Neural crest cell (in vitro differentiated cells): ENCODE measurements at regions not wholly inside any gene's neighbourhood (a gene's known extent, or its start where the extent isn't known, plus 50 kb on each side); places are given as distances from the start of the nearest gene placed in this dataset.

Experiments
- DNase-seq: peaks from one replicate; pipeline ENCODE4 v3.0.0; 2021; ENCODE audit warnings: low read depth, mixed read lengths, low spot score
- H3K27ac Mint-ChIP-seq: one replicate; pipeline ENCODE4 v1.8.0; 2021; ENCODE audit warnings: mild to moderate bottlenecking, mixed read lengths; ENCODE audit not compliant: unreplicated experiment
- H3K27me3 Mint-ChIP-seq: 2 replicates; pipeline ENCODE4 v1.8.0; 2021; ENCODE audit warnings: low read depth, mild to moderate bottlenecking, mixed read lengths
- H3K36me3 Mint-ChIP-seq: 2 replicates; pipeline ENCODE4 v1.8.0; 2021; ENCODE audit warnings: low read depth, mild to moderate bottlenecking, mixed read lengths
- H3K4me1 Mint-ChIP-seq: 2 replicates; pipeline ENCODE4 v1.8.0; 2021; ENCODE audit warnings: mixed read lengths
- H3K4me3 Mint-ChIP-seq: one replicate; pipeline ENCODE4 v1.8.0; 2021; ENCODE audit warnings: mild to moderate bottlenecking, mixed read lengths
- H3K9me3 Mint-ChIP-seq: 2 replicates; pipeline ENCODE4 v1.8.0; 2021; ENCODE audit warnings: mixed read lengths
- TF ChIP-seq, protein P1 (sequence below): fragments of 200-600 bp; sonication (generic); conservative IDR thresholded peaks from 2 replicates; pipeline ENCODE4 v1.5.0; 2021; ENCODE audit warnings: antibody characterized with exemption, mild to moderate bottlenecking

- no peak for DNase-seq
- Mint-ChIP-seq H3K27me3 (no peaks in the 10 kb centered on the region), H3K27ac (no peak overlapping the region), H3K36me3 (no peaks in the 10 kb centered on the region), H3K4me3 (no peak overlapping the region), H3K4me1 (no peaks in the 10 kb centered on the region), H3K9me3 (no peaks in the 10 kb centered on the region)
- TF ChIP-seq, protein P1, sequence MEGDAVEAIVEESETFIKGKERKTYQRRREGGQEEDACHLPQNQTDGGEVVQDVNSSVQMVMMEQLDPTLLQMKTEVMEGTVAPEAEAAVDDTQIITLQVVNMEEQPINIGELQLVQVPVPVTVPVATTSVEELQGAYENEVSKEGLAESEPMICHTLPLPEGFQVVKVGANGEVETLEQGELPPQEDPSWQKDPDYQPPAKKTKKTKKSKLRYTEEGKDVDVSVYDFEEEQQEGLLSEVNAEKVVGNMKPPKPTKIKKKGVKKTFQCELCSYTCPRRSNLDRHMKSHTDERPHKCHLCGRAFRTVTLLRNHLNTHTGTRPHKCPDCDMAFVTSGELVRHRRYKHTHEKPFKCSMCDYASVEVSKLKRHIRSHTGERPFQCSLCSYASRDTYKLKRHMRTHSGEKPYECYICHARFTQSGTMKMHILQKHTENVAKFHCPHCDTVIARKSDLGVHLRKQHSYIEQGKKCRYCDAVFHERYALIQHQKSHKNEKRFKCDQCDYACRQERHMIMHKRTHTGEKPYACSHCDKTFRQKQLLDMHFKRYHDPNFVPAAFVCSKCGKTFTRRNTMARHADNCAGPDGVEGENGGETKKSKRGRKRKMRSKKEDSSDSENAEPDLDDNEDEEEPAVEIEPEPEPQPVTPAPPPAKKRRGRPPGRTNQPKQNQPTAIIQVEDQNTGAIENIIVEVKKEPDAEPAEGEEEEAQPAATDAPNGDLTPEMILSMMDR: no peak
Measured at GRCh38 chr16:13634253-13634652, 285.7 kb upstream of the ERCC4 start.

GRCh38 chr16:13634959-13635358 is 285.0 kb upstream of the ERCC4 start:
- no peaks in the 10 kb centered on the region for H3K9me3 Mint-ChIP-seq
- no peaks in the 10 kb centered on the region for H3K4me1 Mint-ChIP-seq
- TF ChIP-seq, protein P1: no peak
- no peak overlapping the region for H3K27ac Mint-ChIP-seq
- H3K36me3 Mint-ChIP-seq: no peaks in the 10 kb centered on the region
- H3K4me3 Mint-ChIP-seq: no peak overlapping the region
- no peak for DNase-seq
- H3K27me3 Mint-ChIP-seq: no peaks in the 10 kb centered on the region

GRCh38 chr16:13638218-13638617 is 281.7 kb upstream of the ERCC4 start:
- no peaks in the 10 kb centered on the region for H3K27me3 Mint-ChIP-seq
- no peaks in the 10 kb centered on the region for H3K4me1 Mint-ChIP-seq
- H3K9me3 Mint-ChIP-seq: no peaks in the 10 kb centered on the region
- no peaks in the 10 kb centered on the region for H3K36me3 Mint-ChIP-seq
- no peak for DNase-seq
- H3K27ac Mint-ChIP-seq: no peak overlapping the region
- no peak overlapping the region for H3K4me3 Mint-ChIP-seq
- TF ChIP-seq, protein P1: no peak

GRCh38 chr16:13643412-13643811 is 276.5 kb upstream of the ERCC4 start:
- H3K4me1 Mint-ChIP-seq: no peaks in the 10 kb centered on the region
- no peaks in the 10 kb centered on the region for H3K27me3 Mint-ChIP-seq
- TF ChIP-seq, protein P1: no peak
- H3K9me3 Mint-ChIP-seq: no peaks in the 10 kb centered on the region
- H3K36me3 Mint-ChIP-seq: no peaks in the 10 kb centered on the region
- H3K4me3 Mint-ChIP-seq: no peak overlapping the region
- no peak for DNase-seq
- H3K27ac Mint-ChIP-seq: no peak overlapping the region

GRCh38 chr16:13645601-13646245 is 274.2 kb upstream of the ERCC4 start:
- H3K27me3 Mint-ChIP-seq: no peaks in the 10 kb centered on the region
- no peak overlapping the region for H3K27ac Mint-ChIP-seq
- no peak overlapping the region for H3K4me3 Mint-ChIP-seq
- DNase-seq: no peak
- TF ChIP-seq, protein P1: no peak
- H3K4me1 Mint-ChIP-seq: no peaks in the 10 kb centered on the region
- H3K36me3 Mint-ChIP-seq: no peaks in the 10 kb centered on the region
- H3K9me3 Mint-ChIP-seq: no peaks in the 10 kb centered on the region

DNA sequence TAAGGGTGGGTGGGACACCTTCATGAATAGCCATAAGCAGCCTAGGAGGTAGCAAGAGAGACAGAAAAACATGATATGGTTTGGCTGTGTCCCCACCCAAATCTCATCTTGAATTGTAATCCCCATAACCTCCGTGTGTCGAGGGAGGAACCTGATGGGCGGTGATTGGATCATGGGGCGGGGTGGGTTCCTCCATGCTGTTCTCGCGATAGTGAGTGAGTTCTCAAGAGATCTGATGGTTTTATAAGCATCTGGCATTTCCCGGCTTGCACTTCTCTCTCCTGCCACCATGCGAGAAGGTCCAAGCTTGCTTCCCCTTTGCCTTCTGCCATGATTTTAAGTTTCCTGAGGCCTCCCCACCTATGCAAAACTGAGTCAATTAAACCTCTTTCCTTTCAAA is 259.1 kb upstream of the ERCC4 start:
- Mint-ChIP-seq H3K4me1 (no peaks in the 10 kb centered on the region), H3K27ac (no peak overlapping the region), H3K27me3 (peaks cover 2% of the 10 kb centered on the region), H3K36me3 (no peaks in the 10 kb centered on the region), H3K9me3 (peaks cover 2% of the 10 kb centered on the region), H3K4me3 (no peak overlapping the region)
- no peak for DNase-seq
- TF ChIP-seq, protein P1: no peak
